HCT116 (cell line): ENCODE measurements at regions not wholly inside any gene's neighbourhood (a gene's known extent, or its start where the extent isn't known, plus 50 kb on each side); places are given as distances from the start of the nearest gene placed in this dataset.

Experiments
- EZH2 ChIP-seq: fragments of 200-600 bp; sonication (generic); IDR thresholded peaks from 2 replicates; pipeline ENCODE4 v1.6.1; 2017; ENCODE audit warnings: antibody characterized with exemption, mixed run types
- EZH2phosphoT487 ChIP-seq: fragments of 200-600 bp; IDR thresholded peaks from 2 replicates; pipeline ENCODE4 v1.6.1; 2018; ENCODE audit warnings: antibody characterized with exemption, borderline replicate concordance
- JUND ChIP-seq: IDR thresholded peaks from 2 replicates; pipeline ENCODE4 v1.6.1; 2012
- YY1 ChIP-seq: IDR thresholded peaks from 2 replicates; pipeline ENCODE4 v1.6.1; 2011; ENCODE audit warnings: low read length, low read depth, moderate library complexity, mild to moderate bottlenecking; ENCODE audit not compliant: insufficient replicate concordance; ENCODE audit errors: extremely low read depth
- ZNF274 ChIP-seq: fragments of 200-500 bp; sonication (Bioruptor generic); IDR thresholded peaks from 2 replicates; pipeline ENCODE4 v1.6.1; 2014; ENCODE audit warnings: mild to moderate bottlenecking, low read depth, low read length, inconsistent platforms
- TF ChIP-seq, protein P1 (sequence below), 3 experiments: fragments of 200-600 bp in 1 of 3; sonication (generic) in 1 of 3; IDR thresholded peaks in 2 of 3; conservative IDR thresholded peaks in 1 of 3; 2 replicates each; pipeline ENCODE4 v1.5.1; 2012 to 2017; ENCODE audit warnings: low read depth in 2 of 3, low read length in 2 of 3, antibody characterized with exemption in 1 of 3, borderline replicate concordance in 1 of 3, control low read depth in 1 of 3, mild to moderate bottlenecking in 1 of 3, mixed read lengths in 1 of 3, mixed run types in 1 of 3, moderate library complexity in 1 of 3; ENCODE audit not compliant: insufficient read depth in 1 of 3
- TF ChIP-seq, protein P2 (sequence below): IDR thresholded peaks from 2 replicates; pipeline ENCODE4 v1.6.1; 2012; ENCODE audit warnings: low read depth
- TF ChIP-seq, protein P3 (sequence below): IDR thresholded peaks from 2 replicates; pipeline ENCODE4 v1.6.1; 2011; ENCODE audit warnings: mild to moderate bottlenecking, low read length, moderate library complexity; ENCODE audit not compliant: insufficient replicate concordance; ENCODE audit errors: extremely low read depth

DNA sequence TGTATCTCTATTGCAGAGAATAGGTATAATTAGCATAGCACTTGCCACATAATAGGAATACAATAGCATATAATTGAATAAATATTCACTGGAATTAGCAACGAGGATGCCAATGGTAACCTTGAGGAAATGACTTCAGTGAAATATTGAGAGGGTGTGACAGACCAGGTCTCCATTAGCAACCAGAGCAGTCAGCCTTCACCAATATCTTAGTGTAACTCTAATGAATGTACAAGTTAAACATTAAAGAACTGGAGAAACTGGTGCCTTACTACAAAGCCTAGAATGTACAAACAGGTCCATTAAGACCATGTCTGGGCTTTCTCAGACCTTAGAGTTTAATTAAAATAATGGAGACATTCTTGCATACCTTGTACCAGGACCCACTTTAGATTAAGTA lies 143.0 kb downstream of the MAGEB17 start:
- TF ChIP-seq, protein P1, sequence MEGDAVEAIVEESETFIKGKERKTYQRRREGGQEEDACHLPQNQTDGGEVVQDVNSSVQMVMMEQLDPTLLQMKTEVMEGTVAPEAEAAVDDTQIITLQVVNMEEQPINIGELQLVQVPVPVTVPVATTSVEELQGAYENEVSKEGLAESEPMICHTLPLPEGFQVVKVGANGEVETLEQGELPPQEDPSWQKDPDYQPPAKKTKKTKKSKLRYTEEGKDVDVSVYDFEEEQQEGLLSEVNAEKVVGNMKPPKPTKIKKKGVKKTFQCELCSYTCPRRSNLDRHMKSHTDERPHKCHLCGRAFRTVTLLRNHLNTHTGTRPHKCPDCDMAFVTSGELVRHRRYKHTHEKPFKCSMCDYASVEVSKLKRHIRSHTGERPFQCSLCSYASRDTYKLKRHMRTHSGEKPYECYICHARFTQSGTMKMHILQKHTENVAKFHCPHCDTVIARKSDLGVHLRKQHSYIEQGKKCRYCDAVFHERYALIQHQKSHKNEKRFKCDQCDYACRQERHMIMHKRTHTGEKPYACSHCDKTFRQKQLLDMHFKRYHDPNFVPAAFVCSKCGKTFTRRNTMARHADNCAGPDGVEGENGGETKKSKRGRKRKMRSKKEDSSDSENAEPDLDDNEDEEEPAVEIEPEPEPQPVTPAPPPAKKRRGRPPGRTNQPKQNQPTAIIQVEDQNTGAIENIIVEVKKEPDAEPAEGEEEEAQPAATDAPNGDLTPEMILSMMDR (IDR thresholded peaks at IDR 0.05 in 2 of 3, conservative IDR thresholded peaks at IDR 0.05 in 1 of 3; ENCODE audit: borderline replicate concordance in 1 of 3, insufficient read depth in 1 of 3, low read depth in 2 of 3, low read length in 2 of 3): no peak
- TF ChIP-seq, protein P2, sequence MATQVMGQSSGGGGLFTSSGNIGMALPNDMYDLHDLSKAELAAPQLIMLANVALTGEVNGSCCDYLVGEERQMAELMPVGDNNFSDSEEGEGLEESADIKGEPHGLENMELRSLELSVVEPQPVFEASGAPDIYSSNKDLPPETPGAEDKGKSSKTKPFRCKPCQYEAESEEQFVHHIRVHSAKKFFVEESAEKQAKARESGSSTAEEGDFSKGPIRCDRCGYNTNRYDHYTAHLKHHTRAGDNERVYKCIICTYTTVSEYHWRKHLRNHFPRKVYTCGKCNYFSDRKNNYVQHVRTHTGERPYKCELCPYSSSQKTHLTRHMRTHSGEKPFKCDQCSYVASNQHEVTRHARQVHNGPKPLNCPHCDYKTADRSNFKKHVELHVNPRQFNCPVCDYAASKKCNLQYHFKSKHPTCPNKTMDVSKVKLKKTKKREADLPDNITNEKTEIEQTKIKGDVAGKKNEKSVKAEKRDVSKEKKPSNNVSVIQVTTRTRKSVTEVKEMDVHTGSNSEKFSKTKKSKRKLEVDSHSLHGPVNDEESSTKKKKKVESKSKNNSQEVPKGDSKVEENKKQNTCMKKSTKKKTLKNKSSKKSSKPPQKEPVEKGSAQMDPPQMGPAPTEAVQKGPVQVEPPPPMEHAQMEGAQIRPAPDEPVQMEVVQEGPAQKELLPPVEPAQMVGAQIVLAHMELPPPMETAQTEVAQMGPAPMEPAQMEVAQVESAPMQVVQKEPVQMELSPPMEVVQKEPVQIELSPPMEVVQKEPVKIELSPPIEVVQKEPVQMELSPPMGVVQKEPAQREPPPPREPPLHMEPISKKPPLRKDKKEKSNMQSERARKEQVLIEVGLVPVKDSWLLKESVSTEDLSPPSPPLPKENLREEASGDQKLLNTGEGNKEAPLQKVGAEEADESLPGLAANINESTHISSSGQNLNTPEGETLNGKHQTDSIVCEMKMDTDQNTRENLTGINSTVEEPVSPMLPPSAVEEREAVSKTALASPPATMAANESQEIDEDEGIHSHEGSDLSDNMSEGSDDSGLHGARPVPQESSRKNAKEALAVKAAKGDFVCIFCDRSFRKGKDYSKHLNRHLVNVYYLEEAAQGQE: no peak
- TF ChIP-seq, protein P3, sequence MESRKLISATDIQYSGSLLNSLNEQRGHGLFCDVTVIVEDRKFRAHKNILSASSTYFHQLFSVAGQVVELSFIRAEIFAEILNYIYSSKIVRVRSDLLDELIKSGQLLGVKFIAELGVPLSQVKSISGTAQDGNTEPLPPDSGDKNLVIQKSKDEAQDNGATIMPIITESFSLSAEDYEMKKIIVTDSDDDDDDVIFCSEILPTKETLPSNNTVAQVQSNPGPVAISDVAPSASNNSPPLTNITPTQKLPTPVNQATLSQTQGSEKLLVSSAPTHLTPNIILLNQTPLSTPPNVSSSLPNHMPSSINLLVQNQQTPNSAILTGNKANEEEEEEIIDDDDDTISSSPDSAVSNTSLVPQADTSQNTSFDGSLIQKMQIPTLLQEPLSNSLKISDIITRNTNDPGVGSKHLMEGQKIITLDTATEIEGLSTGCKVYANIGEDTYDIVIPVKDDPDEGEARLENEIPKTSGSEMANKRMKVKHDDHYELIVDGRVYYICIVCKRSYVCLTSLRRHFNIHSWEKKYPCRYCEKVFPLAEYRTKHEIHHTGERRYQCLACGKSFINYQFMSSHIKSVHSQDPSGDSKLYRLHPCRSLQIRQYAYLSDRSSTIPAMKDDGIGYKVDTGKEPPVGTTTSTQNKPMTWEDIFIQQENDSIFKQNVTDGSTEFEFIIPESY: no peak
- no peak for TF ChIP-seq JUND
- TF ChIP-seq YY1: no peak
- TF ChIP-seq EZH2phosphoT487: no peak
- TF ChIP-seq EZH2: no peak
- no peak for TF ChIP-seq ZNF274
